OCI-LY7 (cell line): ENCODE measurements at regions not wholly inside any gene's neighbourhood (a gene's known extent, or its start where the extent isn't known, plus 50 kb on each side); places are given as distances from the start of the nearest gene placed in this dataset.

Experiments used
- EZH2phosphoT487 ChIP-seq: fragments of 200-600 bp; sonication (generic); IDR thresholded peaks from 2 replicates; pipeline ENCODE4 v1.6.1; 2018; ENCODE audit warnings: low read depth, borderline replicate concordance, mild to moderate bottlenecking, mixed run types, antibody characterized with exemption, low read length, moderate library complexity, mixed read lengths
- TF ChIP-seq, protein P1 (sequence below): fragments of 200-600 bp; sonication (generic); conservative IDR thresholded peaks from 2 replicates; pipeline ENCODE4 v1.5.1; 2014; ENCODE audit warnings: mild to moderate bottlenecking, antibody characterized with exemption, low read length, moderate library complexity, mixed read lengths

DNA sequence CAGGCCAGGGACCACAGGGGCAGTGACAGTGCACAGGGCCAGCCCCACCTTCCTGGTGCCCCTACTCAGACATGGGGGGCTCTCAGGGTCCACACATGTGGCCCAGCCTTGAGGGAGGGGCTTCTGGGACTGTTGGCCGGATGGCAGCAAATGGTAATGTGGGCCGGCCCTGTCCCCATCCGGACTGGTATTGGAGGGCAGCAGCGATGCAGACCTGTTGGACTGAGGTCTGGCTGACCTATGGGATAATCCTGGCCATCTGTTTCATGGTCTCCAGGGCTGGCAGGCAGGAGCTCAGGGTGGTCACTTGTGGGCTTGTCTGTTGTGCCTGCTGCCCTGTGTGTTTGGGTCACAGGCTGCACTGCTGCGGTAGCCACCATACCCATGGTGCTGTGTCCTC, 387.5 kb downstream of the TMEM121 start:
- TF ChIP-seq, protein P1, sequence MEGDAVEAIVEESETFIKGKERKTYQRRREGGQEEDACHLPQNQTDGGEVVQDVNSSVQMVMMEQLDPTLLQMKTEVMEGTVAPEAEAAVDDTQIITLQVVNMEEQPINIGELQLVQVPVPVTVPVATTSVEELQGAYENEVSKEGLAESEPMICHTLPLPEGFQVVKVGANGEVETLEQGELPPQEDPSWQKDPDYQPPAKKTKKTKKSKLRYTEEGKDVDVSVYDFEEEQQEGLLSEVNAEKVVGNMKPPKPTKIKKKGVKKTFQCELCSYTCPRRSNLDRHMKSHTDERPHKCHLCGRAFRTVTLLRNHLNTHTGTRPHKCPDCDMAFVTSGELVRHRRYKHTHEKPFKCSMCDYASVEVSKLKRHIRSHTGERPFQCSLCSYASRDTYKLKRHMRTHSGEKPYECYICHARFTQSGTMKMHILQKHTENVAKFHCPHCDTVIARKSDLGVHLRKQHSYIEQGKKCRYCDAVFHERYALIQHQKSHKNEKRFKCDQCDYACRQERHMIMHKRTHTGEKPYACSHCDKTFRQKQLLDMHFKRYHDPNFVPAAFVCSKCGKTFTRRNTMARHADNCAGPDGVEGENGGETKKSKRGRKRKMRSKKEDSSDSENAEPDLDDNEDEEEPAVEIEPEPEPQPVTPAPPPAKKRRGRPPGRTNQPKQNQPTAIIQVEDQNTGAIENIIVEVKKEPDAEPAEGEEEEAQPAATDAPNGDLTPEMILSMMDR = no peak
- TF ChIP-seq EZH2phosphoT487 = no peak
